Amygdala (tissue), 56 donors: ENCODE measurements at regions not wholly inside any gene's neighbourhood (a gene's known extent, or its start where the extent isn't known, plus 50 kb on each side); places are given as distances from the start of the nearest gene placed in this dataset.

ENCODE experiments used
- DNase-seq, 56 donors: peaks; one replicate each; lab custom pipeline; 2025; lab: John Stamatoyannopoulos, UW

DNA sequence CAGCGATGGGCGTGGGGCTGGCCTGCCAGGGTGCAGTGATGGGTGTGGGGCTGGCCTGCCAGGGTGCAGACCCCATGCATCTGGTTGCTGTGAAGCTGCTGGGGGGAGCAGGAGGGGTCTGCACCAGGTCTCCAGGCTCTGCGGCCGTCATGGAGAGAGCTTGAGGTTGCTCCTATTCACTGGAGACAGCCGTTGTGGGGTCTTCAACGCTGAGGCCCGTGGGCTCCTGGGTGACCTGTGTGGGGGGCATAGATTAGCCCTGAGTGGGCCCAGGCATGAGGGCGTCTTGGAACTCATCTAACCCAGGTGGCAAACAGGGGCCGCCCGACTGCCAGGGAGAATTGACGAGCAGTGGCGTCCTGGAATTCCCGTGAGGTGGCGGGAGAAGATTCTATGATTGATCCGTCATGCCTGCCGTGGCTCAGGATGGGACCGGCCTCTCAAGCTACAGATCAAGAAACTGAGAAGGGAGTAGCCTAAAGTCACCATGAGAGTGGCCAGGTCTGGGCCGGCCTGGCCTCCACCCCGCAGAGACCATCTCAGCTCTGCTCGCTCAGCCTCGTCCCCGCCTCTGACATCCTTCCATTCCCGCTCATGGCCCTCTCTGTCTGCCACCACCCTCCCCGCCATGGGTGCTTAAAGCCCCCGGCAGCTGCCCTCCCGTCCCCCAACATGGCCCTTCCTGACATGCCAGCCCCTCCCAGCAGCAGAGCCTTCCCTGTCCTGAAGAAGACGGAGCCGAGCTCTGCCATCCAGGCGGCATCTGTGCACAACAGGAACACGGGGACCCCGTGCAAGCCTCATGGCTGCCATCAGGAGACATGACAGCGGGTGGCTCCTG, 50.7 kb upstream of the ACSF3 start:
- no peak for DNase-seq

DNA sequence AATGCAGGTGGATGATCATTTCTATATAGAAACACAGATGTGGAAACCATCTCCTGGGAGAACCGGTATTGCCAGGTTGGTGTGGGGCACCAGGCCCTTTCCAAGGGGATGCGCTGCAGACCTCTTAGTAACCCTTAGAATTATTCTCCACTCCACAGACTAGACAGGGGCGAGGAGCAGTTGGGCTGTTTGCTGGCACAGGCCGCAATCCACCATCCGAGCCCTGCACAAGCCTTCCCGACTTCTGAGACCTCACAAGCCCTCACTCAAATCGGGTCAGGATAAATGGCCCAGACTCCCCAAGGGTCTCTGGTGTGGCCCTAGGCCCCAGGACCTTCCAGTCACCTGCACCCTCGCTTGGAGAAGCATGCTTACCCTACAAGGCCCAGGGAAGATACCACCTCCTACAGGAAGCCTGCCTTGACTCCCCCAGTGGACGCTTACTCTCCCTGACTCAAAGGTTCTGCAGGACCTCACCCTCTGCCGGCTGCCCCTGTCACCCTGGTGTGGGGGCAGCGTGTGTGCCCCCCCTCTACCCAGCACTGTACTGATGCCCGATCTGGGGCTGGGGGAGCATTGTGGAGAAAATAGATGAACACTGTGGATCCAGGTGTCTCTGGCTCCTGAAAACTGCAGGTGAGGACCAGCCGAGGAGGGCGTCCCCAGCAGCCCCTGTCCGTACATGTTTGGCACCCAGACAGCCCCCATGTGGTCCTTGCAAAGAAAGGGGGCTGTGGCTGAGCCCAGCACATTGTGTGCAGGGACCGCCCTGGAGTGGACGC, 49.8 kb upstream of the ACSF3 start:
- no peak for DNase-seq
